GM04504 (cell line): ENCODE measurements at regions not wholly inside any gene's neighbourhood (a gene's known extent, or its start where the extent isn't known, plus 50 kb on each side); places are given as distances from the start of the nearest gene placed in this dataset.
"Not testable (repeated sequence)": the region's sequence is repeated elsewhere in the genome, so short reads cannot be mapped to it uniquely, and the experiment has no call there.

Experiments used
- DNase-seq: peaks from one replicate; pipeline ENCODE4 v3.0.0-alpha.2; 2012; ENCODE audit warnings: low read depth

DNA sequence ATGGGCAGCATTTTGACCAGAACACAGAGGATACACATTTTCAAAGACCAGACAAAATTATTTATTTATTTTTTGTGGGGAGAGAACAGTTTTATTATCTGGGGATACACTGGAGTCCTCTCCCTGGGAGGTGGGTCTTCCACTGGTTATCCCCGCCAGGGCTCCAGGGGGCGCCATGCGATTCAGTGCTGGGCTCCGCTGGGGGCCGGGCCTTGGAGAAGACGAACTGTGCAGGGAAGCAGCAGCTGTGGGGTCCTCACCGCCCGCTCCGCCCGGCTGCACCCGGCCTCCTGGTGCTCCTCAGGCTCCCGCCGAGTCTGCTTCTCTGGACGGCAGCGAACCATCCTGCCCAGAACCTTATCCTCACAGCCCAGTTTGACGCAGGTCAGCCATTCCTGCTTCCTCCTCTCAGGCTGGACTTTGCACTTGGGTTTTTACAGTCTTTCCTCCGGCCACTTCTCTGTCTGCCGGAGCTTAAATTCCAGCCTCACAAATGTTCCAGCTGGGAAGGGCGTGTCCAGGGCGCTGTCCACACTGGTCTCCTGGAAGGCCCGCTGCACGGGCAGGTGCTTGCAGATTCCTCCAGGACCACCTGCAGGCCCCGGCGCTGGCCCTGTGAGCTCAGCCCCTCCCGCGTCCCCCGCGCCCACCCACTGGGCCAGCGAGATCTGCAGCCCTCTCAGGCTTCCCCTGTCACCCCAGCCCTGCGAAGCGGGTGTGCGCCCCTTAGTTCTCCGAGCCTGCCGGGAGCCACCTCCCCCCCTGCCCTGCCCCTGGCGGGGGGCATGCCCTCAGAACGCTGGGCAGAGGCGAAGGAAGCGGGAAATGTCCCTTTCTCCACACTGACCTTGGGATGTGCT lies 1830.0 kb upstream of the DEFB115 start:
- DNase-seq, result no peak

DNA sequence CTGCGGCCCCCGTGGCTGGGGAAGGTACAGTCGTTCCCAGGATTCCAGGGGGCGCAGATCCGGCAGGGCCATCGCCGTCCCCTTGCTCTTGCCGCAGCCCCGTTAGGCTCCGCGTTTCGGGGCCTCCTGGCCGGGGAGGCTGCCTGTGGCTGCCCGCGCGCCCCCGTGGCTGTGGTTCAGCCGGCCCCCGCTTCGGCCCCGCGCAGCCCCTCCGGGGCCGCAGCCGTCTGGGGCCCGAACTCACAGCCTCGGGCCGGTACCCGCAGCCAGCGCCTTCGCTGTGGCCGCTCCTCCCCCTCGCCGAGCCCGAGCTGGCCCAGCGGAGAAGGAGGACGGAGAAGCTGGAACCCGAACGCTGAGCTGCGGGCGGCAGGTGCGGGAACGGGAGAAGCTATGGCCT lies 1826.9 kb upstream of the DEFB115 start:
- no peak for DNase-seq

DNA sequence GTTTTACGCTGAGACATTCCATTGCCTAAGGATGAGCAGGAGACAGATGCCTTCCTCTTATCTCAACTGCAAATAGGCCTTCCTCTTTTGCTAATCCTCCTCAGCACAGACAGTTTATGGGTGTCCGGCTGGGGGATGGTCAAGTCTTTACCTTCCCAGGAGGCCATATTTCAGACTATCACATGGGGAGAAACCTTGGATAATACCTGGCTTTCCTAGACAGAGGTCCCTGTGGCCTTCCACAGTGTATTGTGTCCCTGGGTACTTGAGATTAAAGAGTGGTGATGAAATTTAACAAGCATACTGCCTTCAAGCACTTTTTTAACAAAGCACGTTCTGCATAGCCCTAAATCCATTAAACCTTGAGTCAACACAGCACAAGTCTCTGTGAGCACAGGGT lies 1816.7 kb upstream of the DEFB115 start:
- DNase-seq, result not testable (repeated sequence)

DNA sequence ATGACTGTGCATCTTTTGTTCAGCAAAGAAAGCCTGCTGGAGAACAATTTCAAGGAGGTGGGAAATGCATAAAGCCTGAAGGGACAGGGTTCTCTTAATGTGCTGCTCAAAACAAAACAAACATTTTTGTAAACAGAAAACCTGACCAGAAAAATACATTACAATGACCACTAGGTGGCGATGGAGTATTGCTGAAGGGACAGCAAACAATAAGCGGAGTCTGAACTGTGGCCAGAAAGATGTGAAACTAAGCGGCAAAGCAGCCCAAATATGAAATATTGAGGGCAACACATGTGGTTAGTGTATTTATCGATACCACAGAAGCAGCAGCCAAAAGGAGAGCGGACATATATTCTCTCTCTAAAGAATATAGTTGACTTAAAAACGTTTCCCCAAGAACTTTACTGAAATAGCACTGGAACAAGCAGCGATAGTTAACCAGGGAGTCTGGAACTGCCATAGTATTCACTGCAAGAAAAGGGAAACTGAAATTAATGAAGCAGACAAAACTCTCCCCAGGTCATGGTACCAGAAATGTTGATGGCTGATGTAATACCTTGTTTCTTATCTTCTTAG lies 1814.2 kb upstream of the DEFB115 start:
- peak; percentile 23 for DNase-seq

- DNase-seq, result no peak
These were observed 1813.6 kb upstream of the DEFB115 start for GRCh38 chr20:29443819-29444218.

DNA sequence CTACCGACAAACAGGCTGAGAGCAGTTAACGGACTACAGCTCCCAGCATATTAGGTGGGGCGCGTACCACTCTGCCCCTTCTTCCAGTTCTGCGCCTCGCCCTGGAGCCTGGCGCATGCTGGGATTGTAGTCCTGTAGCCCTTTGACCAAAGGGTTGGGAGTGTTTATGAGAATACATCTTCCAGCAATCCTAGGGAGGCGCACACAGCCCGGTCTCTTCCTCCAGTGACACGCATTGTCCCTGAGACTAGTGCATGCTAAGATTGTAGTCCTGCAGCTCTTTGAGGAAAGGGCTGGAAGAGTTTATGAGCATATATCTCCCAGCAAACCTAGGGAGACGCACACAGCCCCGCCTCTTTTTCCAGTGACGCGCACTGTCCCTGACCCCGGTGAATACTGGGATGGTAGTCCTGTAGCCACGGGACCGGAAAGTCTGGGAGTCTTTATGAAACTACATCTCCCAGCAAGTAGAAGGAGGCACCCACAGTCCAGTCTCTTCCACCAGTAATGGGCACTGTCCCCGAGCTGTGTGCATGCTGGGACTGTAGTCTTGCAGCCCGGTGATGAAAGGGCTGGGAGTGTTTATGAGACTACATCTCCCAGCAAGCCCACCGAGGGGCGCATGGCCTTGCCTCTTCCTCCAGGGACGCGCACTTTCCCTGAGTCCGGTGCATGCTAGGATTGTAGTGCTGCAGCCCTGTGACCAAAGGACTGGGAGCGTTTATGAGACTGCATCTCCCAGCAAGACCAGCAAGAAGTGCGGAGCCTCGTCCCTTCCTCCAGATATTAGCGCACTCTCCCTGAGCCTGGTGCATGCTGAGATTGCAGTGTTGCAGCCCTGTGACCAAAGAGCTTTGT lies 1812.2 kb upstream of the DEFB115 start:
- DNase-seq, result peak; percentile 9

DNA sequence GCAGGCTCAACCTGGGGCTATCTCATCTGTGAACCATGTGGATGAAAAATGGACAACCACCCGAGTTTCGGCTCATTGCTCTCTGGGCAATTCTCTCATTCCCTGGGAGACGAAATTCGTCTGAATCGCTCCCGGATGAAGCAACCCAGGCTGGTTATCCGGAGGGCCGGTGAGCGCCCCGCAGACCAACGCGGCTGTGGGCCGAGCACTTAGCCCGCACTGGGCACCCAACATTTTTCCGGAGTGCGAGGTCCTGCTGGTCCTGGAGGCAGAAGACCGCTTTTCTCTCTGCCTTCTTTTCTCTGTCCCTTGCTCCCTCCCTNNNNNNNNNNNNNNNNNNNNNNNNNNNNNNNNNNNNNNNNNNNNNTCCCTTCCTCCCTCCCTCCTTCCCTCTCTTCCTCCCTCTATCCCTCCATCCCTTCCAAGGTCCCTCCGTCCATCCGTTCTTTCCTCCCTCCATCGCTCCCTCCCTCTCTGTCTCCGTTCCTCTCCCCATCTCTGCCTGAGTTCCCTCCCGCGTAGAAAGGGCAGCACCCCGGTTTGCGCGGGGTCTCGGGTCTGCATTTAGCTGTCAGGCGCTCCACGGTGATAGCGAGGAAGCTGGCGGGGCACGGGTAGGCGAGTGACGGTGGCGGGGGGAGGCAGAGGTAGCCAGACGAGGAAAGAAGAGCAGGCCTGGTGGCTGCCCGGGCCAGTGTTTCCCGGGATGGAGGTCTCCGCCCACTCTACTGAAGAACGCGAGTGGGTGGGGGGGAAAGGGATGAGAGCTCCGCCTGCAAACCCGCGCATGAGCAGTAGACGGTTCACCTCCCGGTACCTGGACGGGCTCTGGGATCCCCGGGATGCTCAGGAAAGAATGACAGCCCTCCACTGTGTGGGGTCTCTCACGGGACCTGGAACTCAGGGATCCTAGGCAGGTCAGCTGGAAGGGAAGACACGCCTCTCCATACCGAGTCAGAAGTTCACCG lies 1809.7 kb upstream of the DEFB115 start:
- DNase-seq, result not testable (repeated sequence)

- DNase-seq, result no peak
These were observed 1808.5 kb upstream of the DEFB115 start for GRCh38 chr20:29448806-29449470.

GRCh38 chr20:29452186-29452585 lies 1805.3 kb upstream of the DEFB115 start:
- DNase-seq, result no peak

DNA sequence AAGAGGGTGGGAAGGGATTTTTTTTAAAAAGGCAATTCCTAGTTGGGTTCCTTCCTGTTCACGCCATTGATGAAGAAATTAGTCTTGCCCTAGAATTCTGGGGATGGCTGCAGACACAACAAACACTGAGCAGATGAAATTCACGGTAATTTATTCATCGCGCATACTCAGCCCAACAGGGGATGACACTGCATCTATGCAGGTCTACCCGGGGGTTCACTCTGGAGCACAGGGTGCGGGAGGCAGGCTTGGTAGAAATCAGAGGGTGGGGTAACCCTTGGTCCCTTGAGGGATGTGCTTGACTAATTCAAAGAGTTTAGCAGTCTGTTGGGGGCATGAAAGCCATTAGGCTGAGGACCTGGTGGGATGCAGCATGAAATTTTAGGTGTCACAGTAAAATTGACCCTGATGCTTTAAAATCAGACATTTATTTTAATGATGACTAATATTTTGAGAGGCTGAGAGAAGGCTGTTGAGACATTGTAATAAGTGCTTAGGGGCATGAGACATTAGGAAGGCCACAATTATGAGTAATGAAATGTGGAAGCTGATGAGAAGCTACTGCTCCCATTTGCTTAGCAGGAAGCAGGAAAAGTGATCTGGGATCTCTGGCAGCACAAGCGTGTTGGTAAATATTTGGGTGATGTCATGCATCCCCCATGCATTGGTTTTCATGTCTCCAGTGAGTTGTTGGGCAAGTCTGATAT lies 1800.3 kb upstream of the DEFB115 start:
- DNase-seq, result not testable (repeated sequence)

DNA sequence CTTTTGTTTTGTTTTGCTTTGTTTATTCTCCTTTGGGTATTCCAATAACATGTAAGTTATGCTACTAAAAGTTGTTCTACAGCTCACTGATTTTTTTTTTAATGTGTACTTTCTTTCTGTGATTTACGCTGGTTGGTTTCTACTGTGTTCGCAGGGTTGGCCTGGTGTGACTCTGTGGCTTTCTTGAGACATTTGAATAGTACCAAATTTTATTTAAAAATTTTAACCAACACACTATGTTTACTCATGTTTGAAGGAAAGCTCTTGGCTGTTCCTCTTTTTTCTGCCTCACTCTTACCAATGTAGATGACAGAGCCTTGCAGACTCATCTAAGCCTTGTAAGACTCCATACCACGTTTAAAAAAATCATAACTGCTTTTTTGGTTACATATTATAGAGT lies 1784.9 kb upstream of the DEFB115 start:
- DNase-seq, result no peak

DNA sequence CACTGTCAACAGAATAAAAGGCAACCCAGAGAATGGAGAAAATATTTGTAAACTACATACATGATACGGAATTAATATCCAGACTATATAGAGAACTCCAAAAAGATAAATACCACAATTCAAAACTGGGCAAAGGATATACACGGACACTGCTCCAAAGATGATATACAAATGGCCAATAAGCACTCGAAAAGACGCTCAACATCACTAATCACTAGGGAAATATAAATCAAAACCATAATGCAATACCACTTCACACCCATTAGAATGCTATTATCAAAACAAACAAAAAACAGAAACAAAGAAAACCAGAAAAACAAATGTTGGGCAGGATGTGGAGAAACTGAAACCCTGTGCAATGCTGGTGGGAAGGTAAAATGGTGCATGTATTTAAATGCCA lies 1764.6 kb upstream of the DEFB115 start:
- not testable (repeated sequence) for DNase-seq

DNA sequence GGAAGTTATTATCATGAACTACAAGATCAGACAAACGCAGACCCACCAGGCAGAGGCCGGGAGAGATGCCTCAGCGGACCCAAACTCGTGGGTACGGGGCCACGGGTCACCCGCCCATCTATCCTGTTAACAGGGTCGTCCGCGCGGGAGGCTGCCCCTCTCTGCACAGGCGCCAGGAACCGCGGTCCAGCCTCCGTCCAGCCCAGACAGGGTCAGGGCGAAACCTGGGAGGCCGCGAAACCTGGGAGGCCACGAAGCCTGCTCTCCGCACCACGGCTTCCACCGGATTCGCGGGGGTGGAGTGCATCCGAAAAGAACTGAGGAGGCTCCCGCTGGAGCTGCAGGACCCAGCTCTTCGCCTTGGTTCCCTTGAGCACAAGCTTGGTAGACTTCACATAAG lies 1760.7 kb upstream of the DEFB115 start:
- DNase-seq, result not testable (repeated sequence)

DNA sequence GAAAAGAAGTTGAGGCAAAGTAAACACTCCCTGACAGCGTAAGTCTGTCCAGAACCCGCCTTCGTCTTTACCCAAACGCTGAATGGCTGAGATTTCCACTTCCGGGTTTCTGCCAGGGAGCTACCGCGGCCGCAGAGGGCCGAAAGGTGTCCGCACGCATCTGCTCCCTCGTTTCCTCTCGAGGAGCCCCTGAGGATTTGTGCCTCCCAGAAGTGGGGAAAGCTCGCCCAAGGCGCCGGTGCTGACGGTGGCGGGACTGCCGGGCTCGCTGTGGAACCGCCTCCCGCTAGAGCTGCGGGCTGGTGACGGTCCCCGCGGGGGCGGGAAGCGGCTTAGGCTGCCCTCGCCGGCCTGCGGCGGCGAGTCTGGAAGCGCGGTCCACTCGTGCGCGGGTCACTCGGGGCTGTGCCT lies 1760.2 kb upstream of the DEFB115 start:
- DNase-seq, result no peak

DNA sequence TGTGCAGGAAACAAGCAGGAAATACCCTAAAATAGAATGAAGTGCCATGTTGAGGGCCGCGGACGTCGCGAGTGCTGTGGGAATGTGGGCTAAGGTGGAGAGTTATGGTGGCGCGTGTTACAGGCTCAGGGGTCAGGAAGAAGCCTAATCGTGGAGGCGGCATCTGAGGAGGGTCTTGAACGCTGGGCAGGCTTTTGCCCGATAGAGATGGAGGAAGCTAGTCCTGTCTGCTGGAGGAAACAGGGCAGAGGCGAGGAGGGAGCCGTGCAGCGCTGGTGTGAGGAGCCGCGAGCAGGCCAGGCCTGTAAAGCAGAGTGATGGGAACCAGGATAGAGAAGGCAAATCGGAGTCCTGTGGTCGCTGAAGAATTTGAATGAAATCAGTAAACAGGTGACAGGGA lies 1759.8 kb upstream of the DEFB115 start:
- DNase-seq, result not testable (repeated sequence)

- DNase-seq, result not testable (repeated sequence)
These were observed 1756.7 kb upstream of the DEFB115 start for GRCh38 chr20:29500738-29501137.

DNA sequence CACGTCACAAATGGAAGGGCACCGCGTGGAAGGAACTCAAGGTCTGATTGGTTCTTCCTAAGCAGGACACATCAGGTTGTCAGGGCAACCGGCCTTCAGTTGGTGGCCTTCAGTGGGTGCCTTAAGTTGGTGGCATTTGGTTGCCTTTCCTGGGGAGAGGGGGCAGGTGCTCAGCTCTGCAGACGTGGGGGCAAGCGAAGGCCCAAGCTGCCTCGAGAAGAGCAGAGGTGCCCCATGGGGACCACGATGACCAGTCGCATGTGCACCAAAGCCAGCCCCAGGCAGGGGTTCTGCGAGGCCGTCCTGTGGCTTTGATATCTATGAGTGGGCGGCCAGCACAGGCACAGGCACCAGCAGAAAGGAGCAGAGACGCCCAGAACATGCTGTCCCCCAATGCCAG lies 1742.8 kb upstream of the DEFB115 start:
- DNase-seq, result not testable (repeated sequence)

- DNase-seq, result not testable (repeated sequence)
These were observed 1740.6 kb upstream of the DEFB115 start for GRCh38 chr20:29516847-29517246.

DNA sequence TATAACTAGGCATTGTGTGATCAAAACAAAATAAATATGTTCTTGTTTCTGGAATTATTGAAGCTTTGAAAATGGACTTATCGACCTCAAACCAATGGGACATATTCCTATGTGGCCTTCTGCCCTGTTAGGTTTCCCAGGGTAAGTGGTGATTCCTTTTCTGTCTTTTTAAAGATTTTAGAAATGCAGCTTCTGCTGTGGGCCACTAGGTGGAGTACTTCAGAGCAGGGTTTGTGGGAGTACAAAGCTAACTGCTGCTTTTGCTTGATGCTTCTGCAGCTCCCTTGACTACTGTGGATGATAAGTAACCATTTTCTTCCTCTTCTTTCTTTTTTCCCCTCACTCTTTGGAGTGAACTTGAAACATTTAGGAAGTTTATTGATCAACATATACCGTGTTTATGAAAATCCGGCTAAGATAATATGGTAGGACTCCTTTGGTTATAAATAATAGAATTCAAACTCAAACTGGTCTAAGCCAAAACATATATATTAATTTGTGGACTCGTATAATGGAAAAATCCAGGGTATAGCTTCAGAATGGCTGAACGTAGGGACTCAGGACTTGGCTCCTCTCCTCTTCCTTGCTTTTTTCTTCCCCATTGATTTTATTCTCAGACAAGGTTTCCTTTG lies 1737.7 kb upstream of the DEFB115 start:
- DNase-seq, result not testable (repeated sequence)
